ENCODE measurements at regions not wholly inside any gene's neighbourhood (a gene's known extent, or its start where the extent isn't known, plus 50 kb on each side); places are given as distances from the start of the nearest gene placed in this dataset.

- DNase-seq (ENCODE audit: low read depth in 2 of 2) = no peak
These were observed 107.2 kb upstream of the ANO1 start for GRCh38 chr11:69970785-69971535.

- no peak for DNase-seq (ENCODE audit: low read depth in 2 of 2)
These were observed 106.4 kb upstream of the ANO1 start for GRCh38 chr11:69971741-69972140.

DNA sequence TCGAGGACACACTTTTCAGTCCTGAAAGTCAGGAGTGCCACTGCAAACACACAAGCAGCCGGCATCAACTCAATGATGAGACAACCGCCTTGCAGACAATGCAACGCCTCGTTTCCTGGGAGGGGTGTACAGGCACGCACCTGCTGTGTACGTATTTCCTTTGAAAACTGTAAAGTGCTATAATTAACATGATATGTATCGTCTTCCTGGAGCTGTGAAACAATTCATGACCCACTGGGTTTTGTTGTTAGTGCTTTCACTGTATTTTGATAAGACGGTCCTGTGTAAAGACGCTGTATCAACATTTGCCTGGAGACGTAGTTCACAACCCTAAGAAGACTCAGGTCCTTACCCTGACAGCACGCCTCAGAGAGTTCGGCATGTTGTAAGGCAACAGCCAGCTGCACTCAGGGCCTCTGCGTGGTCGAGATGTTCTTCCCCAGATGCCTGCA is 105.7 kb upstream of the ANO1 start:
- no peak for DNase-seq (ENCODE audit: low read depth in 2 of 2)

- DNase-seq (ENCODE audit: low read depth in 2 of 2) = no peak
These were observed 103.6 kb upstream of the ANO1 start for GRCh38 chr11:69974528-69974927.

GRCh38 chr11:69975822-69976221 is 102.3 kb upstream of the ANO1 start:
- no peak for DNase-seq (ENCODE audit: low read depth in 2 of 2)

DNA sequence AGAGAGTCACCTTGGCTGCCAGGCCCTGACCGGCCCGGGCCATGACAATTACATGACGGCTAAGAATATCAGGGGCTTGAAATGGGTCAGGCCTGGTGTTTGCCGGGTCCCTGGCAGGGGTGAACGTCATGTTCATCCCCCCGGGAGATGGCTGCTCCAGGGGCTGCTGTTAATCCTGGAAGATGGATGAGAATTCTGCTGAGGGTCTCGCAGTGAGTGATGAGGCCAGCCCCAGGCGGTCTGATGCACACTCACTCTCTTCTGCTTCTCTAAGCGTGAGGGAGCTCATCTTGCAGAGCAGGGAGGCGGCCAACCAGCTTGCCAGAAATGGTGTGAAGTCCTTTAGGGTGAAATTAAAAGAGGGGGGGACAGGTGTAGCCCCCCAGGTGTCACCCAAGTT is 101.3 kb upstream of the ANO1 start:
- no peak for DNase-seq (ENCODE audit: low read depth in 2 of 2)

DNA sequence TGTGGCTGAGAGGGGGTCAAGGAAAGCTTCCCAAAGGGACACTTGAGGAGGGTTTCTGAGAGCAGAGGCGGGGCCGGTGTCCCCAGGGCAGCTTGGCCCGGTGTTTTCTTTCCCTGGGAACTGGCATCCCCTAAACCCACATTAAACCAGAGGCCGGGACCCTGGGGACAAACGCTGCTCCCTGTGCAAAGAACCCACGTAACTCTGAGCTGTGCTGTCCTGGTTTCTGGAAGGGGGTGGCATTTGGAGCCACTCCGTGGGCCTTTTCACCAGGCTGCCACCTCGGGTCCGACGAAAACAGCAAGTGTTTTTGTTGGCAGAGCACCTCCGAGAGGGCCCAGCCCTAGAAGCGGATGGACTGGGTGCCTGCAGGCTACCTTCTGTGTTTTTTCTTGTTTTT is 100.2 kb upstream of the ANO1 start:
- DNase-seq (ENCODE audit: low read depth in 2 of 2) = no peak

GRCh38 chr11:69978841-69979614 is 99.1 kb upstream of the ANO1 start:
- no peak for DNase-seq (ENCODE audit: low read depth in 2 of 2)

GRCh38 chr11:69979632-69980031 is 98.5 kb upstream of the ANO1 start:
- no peak for DNase-seq (ENCODE audit: low read depth in 2 of 2)

- no peak for DNase-seq (ENCODE audit: low read depth in 2 of 2)
These were observed 96.9 kb upstream of the ANO1 start for GRCh38 chr11:69981119-69981784.

DNA sequence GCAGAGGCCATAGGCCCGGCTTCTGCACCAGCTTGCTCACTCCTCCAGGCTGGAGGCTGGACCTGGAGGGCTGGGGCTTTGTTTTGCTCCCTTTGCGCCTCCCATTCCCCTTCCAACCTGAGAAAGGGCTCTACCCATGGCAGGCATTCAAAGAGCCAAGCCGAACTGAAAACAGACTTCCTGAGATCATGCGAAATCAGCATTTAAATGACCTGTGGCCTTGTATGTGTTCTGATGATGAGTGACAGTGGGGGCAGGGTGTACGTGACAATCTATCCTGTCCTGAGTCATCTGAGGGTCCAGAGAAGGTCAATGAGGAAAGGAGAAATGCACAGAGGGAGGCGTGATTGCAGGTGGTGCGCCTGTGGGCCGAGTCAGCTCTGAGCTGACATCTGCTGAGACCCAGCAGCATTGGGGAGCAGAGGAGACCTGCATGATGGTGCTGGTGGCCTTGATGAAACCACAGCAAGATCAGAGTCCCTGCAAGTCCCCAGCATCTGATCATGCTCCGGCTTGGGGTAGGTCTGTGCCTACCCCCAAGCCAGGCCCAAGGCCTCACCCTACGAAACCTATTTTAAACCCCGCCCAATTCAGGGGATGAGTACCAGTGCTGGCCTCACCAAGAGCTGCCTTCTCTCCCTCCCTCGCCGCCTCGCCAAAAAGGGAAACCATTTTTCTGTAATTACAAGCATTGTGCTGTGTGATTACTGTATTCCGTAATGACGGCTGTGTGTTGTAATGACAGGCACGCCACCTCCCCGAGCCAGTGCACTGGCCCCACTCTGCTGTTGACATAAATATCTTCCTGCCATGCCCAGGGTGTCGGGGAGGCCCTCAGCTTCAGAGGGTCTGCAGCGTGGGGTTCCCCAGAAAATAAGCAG is 95.2 kb upstream of the ANO1 start:
- no peak for DNase-seq (ENCODE audit: low read depth in 2 of 2)

GRCh38 chr11:69983571-69983877 is 94.6 kb upstream of the ANO1 start:
- DNase-seq (ENCODE audit: low read depth in 2 of 2) = no peak

- no peak for DNase-seq (ENCODE audit: low read depth in 2 of 2)
These were observed 94.1 kb upstream of the ANO1 start for GRCh38 chr11:69983897-69984438.

DNA sequence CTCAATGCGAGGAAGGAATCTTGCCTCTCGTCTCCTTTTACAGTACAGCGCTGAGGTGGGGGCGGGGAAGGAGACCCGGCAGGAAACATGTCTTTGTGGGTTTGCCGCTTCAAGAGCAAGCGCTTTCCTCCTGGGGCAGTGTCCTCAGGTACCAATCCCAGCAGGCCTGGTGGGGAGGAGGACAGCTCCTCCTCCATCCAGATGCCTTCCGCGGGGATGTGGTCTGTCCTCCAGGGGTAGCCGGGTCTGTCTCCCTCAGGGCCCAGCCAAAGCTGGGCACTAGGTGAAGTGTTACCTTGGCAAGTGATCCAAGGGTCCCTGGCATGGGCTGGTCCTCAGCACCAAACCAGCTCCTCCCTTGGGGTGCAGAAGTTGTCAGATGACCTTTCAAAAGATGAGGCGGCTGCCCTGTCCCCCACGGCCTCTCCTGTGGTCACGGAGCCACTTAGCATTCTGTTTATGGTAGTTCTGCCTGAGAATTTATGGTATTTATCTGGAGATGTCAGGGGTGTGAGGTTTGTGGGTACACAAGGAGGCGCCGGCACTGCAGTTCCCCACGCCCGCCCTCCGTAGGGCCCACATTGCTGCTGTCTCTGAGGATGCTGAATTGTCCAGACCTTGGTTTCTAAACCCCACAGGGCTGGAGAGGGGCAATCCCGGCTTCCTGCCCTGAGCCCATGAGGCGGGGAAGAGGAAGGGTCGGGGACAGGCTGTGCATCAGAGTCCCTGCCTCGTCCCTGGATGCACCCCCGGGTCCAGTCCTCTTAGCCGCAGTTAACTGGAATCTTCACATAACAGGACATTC is 93.5 kb upstream of the ANO1 start:
- DNase-seq (ENCODE audit: low read depth in 2 of 2) = no peak

- no peak for DNase-seq (ENCODE audit: low read depth in 2 of 2)
These were observed 92.8 kb upstream of the ANO1 start for GRCh38 chr11:69985331-69985640.

DNA sequence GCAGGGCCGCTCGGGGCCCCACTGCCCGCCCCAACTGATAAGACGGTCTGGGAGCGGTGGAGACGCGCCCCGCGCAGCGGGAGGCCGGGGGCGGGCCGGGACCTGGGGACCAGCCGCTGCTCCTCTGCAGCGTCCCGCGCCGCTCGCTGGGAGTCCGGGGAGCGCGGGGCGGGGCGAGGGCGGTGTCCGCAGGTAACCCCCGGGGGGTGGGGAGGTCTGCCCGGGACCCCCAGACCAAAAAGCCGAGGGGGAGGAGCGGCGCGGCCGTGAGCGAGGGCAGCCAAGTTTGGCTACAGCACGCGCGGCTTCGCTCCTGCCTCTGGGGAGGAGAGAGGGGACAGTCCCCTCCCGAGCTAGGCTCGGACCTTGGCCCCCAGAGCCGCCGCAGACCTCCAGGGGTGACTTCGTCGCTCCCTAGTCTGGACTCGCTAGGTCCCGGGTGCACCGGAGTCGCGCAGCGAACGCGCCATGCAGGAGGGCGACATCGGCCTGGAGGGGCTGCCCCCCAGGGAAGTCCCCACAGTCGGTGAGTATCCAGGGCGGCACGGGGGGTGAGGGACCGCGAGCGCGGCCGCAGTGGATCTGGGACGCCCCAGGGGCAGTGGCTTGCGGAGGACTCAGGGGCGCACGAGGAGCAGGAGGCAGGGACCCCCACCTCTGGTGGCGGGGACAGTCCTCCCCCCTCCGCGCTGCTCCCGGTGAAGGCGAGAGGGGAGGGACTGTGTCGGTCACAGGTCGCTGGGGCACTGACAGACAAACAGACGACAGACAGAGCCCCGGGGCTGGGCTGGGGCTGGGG is 92.3 kb upstream of the ANO1 start:
- no peak for DNase-seq (ENCODE audit: low read depth in 2 of 2)

- no peak for DNase-seq (ENCODE audit: low read depth in 2 of 2)
These were observed 91.7 kb upstream of the ANO1 start for GRCh38 chr11:69986440-69986787.

- DNase-seq (ENCODE audit: low read depth in 2 of 2) = no peak
These were observed 91.3 kb upstream of the ANO1 start for GRCh38 chr11:69986830-69987229.

DNA sequence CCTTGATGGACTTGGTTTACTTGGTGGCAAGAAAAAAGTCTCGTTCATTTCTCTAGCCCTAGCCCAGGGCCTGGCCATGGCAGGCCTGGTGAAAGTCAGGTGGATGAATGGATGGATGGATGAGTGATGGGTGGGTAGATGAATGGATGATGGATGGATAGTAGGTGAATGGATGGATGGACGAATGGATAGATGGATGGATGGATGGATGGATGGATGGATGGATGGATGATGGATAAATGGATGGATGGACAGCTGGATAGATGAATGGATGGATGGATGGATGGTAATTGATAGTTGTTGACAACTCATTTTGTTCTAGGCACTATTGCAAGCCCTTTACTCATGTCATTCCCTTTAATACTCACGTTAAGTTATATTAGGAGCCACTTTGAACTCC is 86.1 kb upstream of the ANO1 start:
- no peak for DNase-seq (ENCODE audit: low read depth in 2 of 2)

Measured in stimulated activated CD4-positive, alpha-beta T cell treated with anti-CD3 and anti-CD28 coated beads, Interleukin-1b, Interleukin-23, amount 100 ng/mL, for 1 hour (primary cell).